ENCODE measurements at regions not wholly inside any gene's neighbourhood (a gene's known extent, or its start where the extent isn't known, plus 50 kb on each side); places are given as distances from the start of the nearest gene placed in this dataset.
"Not testable (repeated sequence)": the region's sequence is repeated elsewhere in the genome, so short reads cannot be mapped to it uniquely, and the experiment has no call there.

DNA sequence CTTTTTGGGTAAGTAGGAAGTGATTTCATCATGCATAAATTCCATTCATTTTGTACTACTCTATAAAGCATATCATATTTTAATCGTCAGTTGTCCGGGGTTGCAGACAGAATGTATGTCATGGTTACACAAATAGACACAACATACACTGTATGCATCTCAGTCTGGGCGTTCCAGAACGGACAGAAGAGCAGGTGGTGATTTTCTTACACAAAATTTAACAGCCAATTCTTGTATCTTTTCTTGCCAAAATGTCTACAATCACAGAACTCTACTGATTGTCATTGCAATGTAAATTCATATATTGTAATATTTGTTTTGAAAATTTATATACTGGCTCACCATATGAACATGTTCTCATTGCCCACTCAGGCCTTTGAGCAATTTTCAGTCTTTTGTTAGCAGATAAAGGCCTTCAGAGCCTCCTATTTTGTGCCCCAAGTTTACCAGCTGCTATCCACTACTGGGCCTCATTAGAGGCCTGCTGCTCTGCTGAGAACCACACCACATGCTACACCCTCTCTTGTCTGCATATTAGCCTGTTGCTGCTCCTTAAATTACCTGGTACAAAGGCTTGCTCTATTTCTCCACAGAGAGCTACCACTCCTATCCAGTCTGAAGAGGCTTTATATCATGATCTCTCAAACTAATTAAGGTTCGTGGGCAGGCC lies 61.5 kb downstream of the PRDM13 start:
- no peak for DNase-seq

DNA sequence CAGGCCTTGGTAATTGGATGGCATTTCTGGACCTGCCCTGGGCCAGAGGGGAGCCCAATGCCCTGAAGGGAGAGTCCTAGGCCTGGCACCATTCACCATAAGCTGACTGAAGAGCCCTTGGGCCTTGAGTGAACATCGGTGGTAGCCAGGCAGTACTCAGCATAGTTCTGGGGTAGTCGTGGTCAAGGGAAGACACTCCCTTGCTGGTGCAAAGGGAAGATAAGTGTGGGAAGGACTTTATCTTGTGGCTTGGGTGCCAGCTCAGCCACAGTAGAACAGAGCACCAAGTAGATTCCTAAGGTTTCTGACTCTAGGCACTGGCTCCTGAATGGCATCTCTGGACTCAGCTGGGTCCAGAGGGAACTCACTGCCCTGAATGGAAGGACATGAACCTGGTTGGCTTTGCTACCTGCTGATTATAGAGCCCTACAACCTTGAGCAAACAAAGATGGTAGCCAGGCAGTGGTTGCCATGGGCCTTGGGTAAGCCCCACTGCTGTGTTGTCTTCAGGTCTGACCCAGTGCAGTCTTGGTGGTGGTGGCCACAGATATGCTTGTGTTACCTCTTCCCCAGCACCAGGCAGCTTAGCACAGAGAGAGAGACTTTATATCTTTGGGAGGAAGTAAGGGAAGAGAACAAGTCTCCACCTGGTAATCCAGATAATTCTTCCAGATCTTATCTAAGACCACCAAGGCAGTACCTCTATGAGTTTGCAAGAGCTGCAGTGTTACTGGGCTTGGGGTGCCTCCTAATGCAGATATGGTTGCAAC lies 83.5 kb downstream of the PRDM13 start:
- no peak for DNase-seq

DNA sequence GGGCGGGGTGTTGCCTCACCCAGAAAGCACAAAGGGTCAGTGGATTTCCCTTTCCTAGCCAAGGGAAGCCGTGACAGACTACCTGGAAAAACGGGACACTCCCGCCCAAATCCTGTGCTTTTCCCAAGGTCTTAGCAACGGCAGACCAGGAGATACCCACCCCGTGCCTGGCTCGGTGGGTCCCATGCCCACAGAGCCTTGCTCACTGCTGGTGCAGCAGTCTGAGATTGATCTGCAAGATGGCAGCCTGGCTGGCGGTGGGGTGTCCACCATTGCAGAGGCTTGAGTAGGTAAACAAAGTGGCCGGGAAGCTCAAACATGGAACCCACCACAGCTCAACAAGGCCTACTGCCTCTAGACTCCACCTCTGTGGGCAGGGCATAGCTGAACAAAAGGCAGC lies 95.7 kb downstream of the PRDM13 start:
- not testable (repeated sequence) for DNase-seq

DNA sequence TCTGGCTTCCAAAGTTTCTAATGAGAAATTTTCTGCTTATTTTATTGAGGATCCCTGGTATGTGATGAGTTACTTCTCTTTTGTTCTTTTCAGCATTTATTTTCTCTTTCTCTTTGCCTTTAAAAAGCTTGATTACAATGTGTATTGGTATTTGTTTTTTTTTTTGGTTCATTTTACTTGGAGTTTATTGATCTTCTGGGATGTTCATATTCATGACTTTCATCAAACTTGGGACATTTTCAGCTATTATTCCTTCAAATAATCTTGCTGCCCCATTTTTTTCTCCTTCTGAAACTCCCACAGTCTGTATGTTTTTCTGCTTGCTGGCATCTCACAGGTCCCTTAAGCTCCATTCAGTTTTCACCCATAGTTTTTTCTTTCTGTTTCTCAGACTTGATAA lies 102.4 kb downstream of the PRDM13 start:
- DNase-seq: no peak

DNA sequence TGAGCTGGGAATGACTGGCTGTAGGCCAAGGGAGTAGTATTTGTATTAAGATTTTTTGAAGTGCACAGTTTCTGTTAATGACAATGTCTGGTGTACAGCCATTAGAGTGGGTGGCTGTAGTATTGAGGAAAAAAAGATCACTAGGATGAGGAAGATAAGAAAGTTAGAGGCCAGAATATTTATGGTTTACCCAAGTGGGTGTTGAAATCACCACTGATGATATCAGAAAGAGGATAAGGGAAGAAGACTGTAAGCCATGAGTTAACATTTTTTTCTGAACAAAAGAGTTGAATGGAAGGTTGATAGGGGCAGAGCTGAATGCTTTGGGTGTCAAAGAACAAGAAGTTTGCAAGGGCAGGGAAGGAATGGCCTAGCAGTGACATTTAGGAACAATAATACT lies 104.7 kb downstream of the PRDM13 start:
- no peak for DNase-seq

DNA sequence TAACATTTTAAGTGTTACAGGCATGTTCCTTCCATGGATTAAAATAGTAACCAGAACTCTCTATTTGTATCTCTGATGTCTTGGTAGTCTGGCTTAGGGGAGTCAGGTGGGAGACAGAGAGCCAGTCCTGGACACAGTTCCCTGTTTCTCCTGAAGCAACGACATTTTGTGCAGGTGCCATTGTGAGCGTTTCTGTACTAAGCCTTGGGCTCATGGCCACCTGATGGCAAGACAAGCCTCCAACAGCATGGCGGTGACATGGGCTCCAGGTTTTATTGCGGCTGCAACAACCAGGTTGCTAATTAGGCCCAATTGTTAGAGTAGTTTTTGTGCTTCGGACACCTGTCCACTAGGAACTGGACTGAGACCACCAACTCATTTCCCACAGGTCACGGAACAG lies 105.3 kb downstream of the PRDM13 start:
- DNase-seq: no peak

DNA sequence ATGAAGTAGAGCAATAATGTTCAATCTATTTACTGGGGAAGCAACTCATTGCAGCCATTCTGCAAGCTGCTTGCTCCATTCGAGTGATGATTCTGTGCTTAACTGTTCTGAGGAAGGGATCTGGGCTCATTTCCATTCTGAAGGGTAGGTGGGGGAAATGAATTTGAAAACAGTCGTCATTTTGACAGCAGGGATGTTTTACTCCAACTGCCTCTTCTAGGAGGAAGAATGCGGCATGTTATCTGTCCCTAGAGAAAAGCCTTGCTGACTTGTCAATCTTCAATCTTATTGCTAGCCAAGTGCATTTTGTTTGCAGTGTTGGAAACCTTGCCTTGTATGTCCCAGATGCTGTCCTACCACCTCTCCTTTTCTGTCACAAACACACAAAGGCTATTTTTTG lies 105.9 kb downstream of the PRDM13 start:
- no peak for DNase-seq

DNA sequence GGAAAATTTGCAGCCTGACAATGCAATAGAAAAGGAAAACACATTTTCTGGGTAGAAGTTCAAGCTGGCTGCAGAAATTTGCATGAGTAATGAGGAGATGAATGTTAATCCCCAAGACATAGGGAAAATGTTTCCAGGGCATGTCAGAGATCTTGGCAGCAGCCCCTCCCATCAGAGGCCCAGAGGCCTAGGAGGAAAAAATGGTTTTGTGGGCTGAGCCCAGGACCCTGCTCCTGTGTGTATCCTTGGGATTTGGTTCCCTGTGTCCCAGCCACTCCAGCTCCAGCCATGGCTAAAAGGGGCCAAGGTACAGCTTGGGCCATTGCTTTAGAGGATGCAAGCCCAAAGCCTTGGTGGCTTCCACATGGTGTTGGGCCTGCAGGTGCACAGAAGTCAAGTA lies 115.4 kb downstream of the PRDM13 start:
- DNase-seq: not testable (repeated sequence)

DNA sequence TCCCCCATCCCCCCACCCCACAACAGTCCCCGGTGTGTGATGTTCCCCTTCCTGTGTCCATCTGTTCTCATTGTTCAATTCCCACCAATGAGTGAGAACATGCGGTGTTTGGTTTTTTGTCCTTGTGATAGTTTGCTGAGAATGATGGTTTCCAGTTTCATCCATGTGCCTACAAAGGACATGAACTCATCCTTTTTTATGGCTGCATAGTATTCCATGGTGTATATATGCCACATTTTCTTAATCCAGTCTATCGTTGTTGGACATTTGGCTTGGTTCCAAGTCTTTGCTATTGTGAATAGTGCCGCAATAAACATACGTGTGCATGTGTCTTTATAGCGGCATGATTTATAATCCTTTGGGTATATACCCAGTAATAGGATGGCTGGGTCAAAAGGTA lies 123.6 kb downstream of the PRDM13 start:
- not testable (repeated sequence) for DNase-seq

DNA sequence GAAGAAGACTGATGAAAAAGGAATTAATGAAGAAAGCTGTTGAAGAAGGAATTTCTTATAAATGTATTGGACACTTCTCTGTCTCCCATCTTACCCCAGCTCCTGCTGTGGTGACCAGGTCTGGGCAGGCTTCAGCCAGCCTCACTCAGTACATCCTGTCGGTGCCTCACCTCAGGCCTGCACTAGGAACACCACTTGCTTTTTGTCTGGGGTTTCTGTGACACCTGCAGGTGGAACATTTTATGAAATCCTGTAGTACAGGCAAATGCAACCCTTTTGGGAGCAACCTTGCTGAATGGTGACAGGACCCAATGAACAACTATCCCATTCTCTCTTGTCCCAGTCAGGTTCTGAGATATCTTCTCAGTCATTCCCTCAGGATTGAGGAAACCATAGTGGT lies 129.7 kb downstream of the PRDM13 start:
- DNase-seq: no peak

DNA sequence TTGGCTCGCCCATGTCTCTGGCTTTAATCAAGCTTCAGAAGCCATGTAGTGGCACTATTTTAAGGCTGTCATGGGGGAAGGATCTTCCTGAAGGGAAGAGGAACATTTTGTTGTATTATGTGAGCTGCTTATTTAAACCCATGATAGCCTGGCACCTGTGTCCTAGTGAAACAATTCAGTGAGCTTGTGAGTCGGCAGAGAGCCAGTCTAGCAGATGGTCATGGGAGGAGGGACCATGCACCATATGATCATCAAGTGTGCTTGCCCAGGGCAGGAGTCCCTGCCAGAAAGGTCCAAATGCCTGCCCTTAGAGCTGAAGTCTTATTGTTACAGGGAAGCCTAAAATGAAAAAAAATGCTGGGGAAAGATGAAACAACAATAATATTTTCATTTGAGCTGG lies 132.9 kb downstream of the PRDM13 start:
- DNase-seq: no peak

DNA sequence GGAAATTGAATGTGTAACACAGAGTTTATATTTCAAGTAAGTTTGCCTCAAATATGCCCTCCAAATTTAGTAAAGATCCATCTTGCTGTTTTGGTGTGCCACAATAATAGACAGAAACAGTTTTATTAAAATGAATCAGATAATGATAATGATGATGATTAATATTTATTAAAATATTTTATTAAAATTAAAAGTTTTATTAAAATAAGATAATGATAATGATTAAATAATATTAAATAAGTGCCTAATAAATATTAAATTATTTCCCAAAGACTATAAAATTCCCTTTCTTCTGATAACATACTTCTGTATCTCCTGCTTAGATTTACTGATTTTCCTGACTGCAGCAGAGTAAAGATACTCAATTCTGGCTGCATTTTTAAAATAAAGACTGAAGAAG lies 134.5 kb downstream of the PRDM13 start:
- no peak for DNase-seq

DNA sequence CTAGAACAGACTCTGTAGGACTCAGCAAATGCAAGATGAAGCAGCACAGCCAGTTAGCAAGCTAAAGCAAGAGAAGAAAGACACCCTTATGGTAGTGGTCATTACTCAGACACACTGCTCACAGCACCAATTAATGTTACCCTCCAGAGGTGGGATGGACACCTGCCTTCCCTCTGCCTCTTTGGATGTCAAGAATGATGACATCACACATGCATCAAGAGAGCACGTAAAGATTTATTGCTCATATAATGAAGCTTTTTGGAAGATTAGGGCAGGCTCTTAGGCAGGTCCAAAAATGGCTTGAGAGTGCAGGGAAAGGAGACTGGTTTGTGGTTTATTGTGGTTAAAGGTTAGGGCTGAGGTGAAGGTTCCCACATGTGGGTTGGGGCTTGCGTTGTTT lies 137.0 kb downstream of the PRDM13 start:
- DNase-seq: no peak

DNA sequence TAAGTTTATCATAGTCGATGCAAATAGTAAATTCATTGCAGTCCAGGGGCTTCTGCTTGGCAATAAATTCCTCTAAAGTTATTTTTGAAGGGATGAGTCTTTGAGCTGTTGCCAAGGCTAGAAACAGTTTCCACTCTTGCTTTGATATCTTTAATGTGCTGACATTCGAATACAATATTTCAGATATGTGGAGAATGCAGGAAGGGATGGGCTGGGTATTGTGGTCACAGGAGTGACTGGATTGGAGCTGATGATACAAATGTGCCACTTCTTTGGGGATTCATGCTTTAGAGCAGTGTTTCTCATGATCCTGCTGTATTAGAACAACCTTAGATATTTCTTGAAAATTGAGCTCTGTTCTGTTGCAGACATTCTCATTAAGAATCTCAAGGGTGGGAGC lies 139.0 kb downstream of the PRDM13 start:
- no peak for DNase-seq

DNA sequence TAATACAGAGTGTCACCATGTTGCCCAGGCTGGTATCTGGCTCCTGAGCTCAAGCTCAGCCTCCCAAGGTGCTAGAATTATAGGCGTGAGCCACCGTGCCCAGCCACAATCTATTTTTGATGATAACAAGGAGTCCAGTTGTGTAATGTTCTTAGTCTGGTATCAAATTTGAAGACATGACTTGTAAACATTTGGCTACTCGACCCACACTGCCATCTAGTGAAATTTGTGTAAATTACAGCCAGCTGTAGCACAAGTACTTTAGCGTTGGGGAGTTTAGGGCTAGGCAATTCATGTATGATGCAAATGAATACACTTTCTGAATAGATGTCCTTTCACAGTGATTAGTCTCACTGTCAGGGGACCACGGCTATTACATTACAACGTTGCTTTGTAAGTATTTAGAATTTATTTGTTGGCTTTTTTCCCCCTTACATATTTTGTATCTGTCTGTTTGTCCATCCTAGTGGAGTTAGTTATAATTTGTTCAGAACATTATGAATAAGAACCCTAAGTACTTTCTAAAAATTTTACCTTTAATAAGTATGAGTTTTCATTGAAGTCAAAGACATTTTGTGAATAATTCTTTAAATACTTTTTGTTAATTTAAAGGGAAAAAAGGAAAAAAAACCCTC lies 139.7 kb downstream of the PRDM13 start:
- DNase-seq: peak; percentile 29 to 32

DNA sequence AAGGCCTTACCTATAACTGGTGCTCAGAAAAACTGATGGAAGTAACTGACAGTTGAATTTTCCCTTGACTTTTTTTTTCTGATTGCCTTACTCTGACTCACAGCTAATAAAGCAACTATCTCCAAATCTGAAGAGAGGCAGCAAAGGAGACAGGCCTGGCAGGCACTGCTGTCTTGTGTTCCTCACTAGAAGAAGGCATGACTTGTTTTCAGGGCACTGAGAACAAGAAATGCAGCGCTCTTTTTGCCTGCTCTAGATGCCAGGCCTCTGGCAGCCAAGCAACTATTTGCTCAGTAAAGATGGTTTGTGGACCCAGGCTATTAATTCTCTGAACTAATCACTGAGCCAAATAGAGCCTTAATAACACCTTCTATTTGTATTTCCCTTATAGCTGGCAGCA lies 155.1 kb downstream of the PRDM13 start:
- DNase-seq: no peak

DNA sequence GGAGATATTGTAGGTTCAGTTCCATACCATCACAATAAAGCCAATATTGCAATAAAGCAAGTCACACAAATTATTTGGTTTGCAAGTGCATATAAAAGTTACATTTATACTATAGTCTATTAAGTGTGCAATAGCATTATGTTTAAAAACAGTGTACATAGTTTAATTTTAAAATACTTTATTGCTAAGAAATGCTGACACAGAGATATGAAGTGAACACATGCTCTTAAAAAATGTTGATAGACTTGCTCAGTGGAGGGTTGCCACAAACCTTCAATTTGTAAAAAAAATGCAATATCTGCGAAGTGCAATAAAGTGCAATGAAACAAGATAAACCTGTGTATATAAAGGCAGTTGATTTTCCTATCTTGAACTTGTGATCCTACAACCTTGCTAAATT lies 161.5 kb downstream of the PRDM13 start:
- DNase-seq: no peak

DNA sequence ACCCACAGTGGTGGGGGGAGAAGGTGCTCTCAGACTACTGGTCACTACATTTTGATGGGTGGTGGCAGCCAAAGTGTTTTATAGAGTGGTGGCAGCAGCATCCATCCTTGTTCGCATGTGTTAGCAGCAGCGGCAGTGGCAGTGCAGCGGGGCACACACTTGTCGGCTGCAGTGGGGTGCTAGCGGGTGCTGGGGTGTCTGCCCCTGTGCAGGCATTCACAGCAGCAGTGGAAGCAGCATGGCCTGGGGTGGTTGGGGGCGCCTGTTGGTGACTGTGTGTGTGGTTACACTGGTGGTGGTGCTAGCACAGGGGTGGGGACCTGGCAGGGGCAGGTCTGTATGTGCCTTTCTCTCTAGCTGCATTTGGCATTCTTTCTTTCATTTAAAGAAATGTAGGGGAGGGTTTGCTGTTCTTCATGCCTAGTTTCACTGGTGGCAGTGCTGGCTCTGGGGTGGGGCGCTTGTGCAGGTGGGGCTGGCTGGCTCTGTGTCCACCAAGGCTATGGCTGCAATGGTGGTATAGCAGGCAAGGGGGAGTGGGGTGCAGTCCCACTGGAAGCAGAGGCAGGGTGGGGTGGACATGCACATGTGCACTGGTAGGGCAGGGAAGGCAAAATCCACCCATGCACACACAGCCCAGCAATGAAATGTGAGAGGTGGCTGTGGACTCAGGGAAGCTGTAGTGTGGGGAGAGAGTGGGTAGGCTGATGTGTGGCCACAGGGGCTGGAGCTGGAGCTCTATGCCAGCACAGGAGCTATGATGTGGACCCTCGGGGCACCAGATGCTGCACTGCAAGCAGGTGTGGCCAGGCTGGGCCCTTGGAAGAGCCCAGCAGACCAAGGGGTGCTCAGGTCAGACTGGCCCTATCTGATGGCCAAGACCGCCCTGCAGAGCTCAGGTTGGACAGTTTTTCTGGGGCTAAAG lies 173.3 kb downstream of the PRDM13 start:
- DNase-seq: no peak

DNA sequence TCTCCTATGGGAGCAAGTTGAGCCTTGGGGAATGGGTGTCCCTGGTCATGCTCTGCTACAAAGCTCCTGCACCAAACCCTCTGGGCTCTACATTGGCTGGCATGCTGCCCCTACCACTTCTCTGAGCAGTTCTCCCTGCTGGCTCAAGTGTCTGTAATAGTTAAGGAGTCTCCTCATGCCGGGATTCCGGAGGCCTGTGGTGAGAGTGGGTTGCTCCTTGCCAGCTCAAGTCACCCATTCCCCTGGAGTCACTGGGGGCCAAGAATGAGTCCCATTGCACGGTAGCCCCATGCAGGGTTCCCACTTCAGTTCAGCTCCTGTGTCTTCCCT lies 173.9 kb downstream of the PRDM13 start:
- no peak for DNase-seq

DNA sequence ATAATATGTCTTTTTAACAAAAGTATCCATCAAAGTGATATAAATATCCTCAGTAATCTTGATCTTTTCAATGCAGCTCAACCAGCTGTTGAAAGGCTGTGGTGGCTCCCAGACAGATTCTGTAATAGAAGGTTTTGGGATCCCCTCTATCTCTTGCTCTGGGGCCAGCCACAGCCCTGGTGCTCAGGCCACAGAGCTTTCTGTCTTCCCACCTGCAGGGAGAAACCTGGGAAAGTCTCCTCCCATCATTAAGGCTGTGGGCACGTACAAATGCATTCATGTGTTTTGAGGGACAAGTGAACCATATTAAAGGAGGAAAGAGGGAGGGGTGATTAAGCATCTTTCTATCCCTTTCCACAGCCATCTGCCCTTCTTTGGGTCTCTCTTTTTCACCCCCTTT lies 183.1 kb downstream of the PRDM13 start:
- no peak for DNase-seq

DNA sequence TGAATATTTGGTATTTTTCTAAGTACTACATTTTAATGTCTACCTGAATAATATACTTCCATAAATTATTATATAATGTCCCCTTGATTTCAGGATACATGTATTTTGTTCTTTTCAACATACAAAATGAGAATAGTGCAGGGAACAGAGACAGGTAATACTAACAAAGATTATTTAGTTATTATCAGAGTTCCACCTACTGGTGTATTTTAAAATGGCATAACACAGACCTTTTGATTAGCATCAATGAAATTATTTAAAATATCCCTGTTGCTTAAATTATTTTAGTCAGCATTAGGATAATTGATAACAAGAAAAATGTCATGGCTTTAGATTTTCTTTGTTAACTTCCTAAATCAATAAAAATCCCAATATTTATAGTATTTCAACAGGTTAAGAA lies 184.0 kb downstream of the PRDM13 start:
- DNase-seq: no peak

DNA sequence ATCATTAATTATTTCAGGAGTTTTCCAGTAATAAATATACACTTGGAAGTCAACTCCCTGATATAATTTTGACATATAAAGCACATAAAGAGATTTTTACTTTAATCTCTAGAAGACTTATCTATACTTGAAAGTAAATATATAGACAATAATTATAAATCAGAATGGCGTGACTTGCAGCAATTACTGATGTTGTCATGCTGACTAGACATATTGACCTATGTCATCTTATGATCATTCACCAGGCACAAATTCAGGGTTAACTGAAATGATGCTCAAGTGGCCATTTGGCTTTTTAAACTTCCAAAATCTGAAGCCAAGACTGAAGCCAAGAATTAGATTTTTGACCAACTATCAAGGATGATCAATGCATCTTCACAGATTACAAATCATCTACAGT lies 192.2 kb downstream of the MCHR2 start:
- DNase-seq: no peak

DNA sequence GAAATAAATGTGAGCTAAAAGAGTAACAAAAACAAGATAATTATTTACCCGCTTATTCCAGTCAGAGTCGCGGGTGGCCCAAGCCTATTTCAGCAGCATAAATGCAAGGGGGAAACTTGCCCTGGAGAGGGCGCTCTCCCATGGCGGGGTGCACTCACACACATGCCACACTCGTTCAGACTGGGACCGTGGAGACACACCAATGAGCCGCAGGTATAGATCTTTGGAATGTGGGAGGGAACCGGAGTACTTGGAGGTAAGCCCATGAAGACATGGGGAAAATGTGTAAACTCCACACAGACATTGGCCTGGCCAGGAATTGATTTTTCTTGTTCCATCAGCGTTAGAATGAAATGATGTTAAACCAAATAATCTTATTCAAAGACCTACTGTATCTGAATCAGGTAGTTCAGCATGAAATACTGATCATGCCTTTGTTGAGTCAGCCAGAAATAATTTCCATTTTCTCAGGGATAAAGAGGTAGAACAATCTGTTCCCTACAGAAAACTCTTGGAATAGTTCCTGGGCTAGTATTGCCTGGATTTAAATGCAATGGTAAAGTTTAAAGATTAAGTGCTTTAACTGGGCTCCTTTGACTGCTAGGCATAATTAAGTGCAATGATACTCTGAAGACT lies 191.5 kb downstream of the MCHR2 start:
- no peak for DNase-seq

Measured in stimulated activated CD4-positive, alpha-beta T cell treated with anti-CD3 and anti-CD28 coated beads, Interleukin-2, amount 100 ng/mL, for 48 hours (primary cell).